Hematopoietic multipotent progenitor cell treated with erythropoietin and hydrocortisone succinate and interleukin-3 and kit ligand, for 4 days (in vitro differentiated cells): ENCODE measurements at regions not wholly inside any gene's neighbourhood (a gene's known extent, or its start where the extent isn't known, plus 50 kb on each side); places are given as distances from the start of the nearest gene placed in this dataset.
"Not testable (repeated sequence)": the region's sequence is repeated elsewhere in the genome, so short reads cannot be mapped to it uniquely, and the experiment has no call there.

Experiments used
- DNase-seq: peaks from one replicate; pipeline ENCODE4 v3.0.0-alpha.2; 2015

- DNase-seq: no peak
Measured at GRCh38 chr4:147173797-147174432, 228.3 kb upstream of the TTC29 start.

DNA sequence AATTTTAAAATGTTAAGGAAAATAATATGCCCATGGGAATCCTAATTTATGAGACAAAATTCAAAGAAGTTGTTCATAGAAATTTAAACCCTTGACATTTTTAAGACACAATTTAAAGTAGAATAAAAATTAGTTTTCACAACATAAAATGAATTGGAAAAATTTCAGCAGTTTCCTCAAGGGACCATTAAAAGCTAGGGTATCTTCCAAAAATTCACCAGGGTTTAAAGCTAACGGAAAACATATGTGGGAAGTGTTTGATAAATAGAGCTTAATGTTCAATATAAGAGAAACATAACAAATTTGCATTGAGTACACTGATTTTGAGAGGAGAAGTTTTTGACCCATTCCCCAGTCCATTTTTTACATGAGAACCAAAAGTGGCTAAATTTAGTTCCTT is 228.9 kb upstream of the TTC29 start:
- DNase-seq: no peak

DNA sequence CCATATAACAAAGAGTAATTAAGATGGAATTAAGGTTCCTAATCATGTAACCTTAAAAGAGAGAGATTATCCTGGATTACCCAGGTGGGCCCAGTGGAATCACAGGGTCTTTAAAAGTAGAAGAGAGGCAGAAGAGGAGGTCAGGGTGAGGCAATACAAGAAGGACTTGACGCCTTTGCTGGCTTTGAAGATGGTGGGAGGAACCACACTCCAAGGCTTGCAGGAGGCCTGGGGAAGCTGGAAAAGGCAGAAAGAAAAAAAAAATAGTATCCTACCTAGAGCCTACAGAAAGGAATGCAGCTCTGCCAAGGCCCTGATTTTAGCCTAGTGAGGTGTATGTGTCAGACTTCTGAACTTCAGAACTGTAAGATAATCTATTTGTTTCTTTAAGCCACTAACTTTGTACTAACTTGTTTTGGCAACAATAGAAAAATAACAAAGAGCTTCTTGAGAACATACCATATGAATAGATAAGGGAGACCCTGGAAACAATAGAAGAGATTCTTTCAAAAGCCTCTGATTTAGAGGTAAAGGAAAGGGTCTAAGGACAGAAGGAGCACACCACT is 229.9 kb upstream of the TTC29 start:
- DNase-seq: no peak

DNA sequence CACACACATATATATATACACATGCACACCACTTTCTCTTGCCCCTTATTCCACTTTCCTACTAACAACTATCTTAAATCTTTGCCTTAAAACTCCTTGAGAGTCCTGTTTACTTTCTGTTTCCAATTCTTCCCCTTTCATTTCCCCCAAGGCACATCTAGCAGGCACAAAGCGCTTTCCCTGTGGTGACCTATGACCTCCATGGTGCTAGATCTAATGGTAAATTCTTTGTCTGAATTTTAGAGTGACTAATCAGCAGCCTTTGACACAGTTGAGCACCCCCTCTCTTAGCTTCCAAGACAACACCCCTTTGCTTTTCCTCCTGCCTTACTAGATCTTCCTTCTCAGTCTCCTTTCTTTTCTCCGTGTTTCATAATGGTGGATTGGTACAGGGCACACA is 236.4 kb upstream of the TTC29 start:
- DNase-seq: no peak

- no peak for DNase-seq
Measured at GRCh38 chr4:147192679-147193078, 247.0 kb upstream of the TTC29 start.

DNA sequence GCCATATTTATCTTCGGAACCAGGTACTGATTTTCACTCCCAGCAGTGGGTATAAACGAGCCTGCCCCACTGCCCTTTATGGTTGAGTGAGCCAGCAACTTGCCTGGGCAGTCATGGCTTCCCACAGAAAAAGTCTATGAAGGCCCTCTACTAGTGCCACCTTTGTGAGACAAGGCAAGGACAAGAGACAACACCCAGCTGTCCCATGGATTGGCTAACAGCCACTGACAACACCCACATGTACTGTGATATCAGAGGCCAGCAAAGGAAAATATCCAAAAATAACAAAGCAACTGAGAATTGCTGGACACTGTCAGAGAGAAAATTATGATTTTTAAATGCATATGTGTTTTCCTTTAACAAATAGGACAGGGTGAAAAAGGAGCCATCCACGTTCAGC is 248.4 kb upstream of the TTC29 start:
- no peak for DNase-seq

GRCh38 chr4:147194604-147195003 is 248.9 kb upstream of the TTC29 start:
- no peak for DNase-seq

DNA sequence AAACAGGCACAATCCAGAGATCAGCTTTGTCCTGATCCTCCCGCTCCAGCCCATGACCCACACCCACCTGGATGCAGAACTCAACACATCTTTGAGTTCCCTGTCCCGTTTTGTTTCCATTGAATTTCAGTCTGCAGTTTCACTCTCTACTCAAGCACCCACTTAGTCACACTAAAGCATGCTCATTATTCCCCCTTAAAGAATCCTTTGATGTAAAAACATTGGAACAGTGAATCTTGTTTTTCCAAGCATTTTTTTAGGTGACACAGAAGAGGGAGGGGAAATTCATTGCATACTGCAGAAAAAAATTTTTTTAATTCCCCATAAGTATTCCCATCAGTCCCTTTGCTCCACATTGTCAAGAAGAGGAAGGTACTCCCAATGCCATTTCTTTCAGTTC is 249.7 kb upstream of the TTC29 start:
- DNase-seq: no peak

GRCh38 chr4:147198411-147199051 is 252.9 kb upstream of the TTC29 start:
- no peak for DNase-seq

DNA sequence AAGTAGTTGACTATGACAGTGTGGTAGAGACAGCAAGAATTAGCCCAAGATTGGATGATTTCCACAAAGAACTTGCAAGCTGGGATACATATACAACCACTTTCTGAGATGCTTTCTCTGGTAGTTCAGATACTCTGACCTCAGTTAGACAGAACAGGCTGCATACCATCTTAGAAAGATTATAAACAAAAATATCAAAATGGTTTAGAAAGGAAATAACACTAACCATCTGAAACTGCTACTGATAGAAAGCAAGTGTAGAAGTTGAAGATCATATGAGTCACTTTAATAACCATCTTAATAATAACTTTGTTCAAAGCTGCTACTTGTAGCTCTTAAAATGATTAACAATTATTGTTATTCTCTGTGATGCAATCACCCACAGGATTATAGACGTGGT is 255.4 kb upstream of the TTC29 start:
- DNase-seq: no peak

DNA sequence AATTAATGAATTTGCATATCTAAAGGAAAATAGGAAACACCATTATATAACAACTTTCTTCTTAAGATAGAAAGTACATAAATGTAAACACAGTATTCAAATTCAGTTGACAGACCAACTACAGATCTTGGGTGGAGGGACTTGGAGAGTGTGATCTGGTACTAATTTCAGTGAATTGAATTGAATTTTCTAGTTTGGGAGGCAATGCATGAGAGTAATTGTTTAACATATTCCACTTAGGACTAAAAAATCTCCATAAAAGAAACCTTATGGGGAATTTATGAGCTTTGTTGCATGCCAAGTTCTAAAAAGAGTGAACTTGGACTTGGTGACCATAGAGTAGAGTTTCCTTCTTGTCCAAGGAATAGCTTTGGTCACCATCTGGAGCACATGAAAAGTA is 261.1 kb upstream of the TTC29 start:
- DNase-seq: no peak

GRCh38 chr4:147207911-147208310 is 262.2 kb upstream of the TTC29 start:
- DNase-seq: no peak

- no peak for DNase-seq
Measured at GRCh38 chr4:147217655-147218054, 263.2 kb upstream of the EDNRA start.

DNA sequence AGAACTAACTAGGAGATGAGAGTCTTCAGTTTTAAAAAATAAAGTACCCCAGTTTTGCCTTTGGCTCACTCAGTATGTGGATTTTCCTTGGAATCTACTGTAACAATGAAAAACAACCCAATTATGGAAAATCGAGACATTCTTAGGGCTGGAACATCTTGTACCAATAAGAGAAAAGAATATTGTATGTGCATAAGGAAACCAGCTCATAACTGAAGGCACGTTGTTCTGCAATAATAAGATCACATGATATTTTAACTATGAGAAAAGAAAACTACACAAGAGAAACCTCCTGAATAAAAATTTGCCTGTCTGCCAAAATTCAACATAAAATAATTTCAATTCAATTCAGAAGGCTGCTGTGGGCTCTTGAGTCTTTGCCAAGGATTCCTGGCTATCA is 261.8 kb upstream of the EDNRA start:
- no peak for DNase-seq

GRCh38 chr4:147220833-147221232 is 260.1 kb upstream of the EDNRA start:
- DNase-seq: no peak

DNA sequence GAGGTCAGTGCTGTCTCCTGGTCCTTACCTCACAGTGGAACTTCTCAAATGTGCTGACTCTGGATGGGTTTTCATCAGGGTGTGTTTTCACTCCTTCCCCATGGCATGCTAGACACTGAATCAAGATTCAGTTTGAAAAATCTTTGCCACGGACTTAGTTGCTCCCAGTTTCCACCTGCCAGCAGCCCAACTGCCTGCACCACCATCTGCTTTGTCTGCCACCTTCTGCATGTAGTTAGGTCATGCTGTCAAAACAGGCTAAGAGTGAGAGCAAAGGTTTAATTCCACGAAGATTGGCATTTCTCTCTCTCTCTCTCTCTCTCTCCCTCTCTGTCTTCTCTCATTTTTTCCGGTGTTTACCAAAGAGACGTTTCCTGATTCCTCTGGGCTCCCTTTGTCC is 258.0 kb upstream of the EDNRA start:
- DNase-seq: no peak

DNA sequence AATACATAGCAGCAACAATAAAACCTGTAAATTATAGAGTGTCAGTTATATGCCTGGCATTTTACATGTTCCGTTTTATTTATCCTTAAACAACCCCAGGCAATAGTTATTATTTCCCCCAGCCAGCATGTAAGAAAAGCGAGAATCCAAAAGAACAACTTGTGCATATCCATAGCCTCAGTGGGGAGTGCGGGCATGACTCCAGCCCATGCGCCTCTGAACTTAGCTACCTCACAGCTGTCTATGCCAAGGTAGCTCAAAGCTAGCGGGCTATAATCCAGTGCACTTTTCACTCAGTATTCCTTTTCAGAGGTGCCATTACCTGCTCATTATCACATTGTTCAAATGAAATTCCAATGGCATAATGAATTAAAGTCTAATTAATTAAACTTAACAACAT is 257.3 kb upstream of the EDNRA start:
- DNase-seq: no peak

- no peak for DNase-seq
Measured at GRCh38 chr4:147236806-147237205, 244.1 kb upstream of the EDNRA start.

DNA sequence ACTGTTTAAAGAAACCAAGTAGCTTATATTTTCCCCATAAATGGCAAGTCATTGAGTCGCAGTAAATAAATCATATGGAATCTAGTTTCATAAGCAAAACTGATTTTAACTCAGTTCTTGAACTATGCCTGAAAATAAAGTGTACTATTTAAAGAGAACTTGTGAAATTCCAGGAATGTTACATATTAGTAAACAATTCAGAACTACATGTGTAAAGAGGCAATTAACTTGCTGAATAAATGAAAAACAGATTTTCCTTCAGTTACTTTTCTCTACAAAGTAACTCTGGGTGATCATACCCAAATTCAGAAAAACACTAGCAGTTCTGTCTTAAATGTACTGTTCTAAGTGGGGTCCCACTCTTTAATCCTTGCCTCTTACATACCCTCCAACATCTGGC is 236.1 kb upstream of the EDNRA start:
- DNase-seq: no peak

GRCh38 chr4:147246096-147246495 is 234.8 kb upstream of the EDNRA start:
- DNase-seq: no peak

DNA sequence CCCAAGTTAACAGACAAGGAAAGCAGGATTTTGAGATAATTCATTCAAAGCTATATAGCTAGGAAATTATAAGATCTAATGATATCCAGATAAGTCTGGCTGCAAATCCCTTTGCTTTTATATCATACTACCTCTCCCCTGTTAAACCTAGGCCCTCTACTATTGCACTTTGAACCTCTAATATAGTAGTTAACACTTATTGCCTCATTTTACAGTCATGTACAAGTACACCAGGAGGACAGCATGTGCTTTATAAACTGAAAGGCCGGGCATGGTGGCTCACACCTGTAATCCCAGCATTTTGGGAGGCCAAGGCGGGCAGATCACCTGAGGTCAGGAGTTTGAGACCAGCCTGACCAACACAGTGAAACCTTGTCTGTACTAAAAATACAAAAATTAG is 234.4 kb upstream of the EDNRA start:
- DNase-seq: not testable (repeated sequence)

GRCh38 chr4:147247579-147247978 is 233.3 kb upstream of the EDNRA start:
- DNase-seq: peak; percentile 1

GRCh38 chr4:147250062-147250461 is 230.8 kb upstream of the EDNRA start:
- no peak for DNase-seq

- DNase-seq: not testable (repeated sequence)
Measured at GRCh38 chr4:147255268-147255667, 225.6 kb upstream of the EDNRA start.

- DNase-seq: not testable (repeated sequence)
Measured at GRCh38 chr4:147259271-147259670, 221.6 kb upstream of the EDNRA start.
